Brain microvascular endothelial cell (primary cell): ENCODE measurements at regions not wholly inside any gene's neighbourhood (a gene's known extent, or its start where the extent isn't known, plus 50 kb on each side); places are given as distances from the start of the nearest gene placed in this dataset.

ENCODE experiments used
- DNase-seq: peaks from one replicate; pipeline ENCODE4 v3.0.0-alpha.2; 2020
- H3K27ac ChIP-seq: fragments of 250-450 bp; sonication (Bioruptor Pico); 2 replicates; pipeline ENCODE4 v1.5.1; 2020; ENCODE audit warnings: mild to moderate bottlenecking, moderate library complexity
- H3K27me3 ChIP-seq: fragments of 250-450 bp; sonication (Bioruptor Pico); replicated peaks from 2 replicates; pipeline ENCODE4 v1.5.1; 2020; ENCODE audit warnings: mild to moderate bottlenecking
- H3K36me3 ChIP-seq: fragments of 250-450 bp; sonication (Bioruptor Pico); replicated peaks from 2 replicates; pipeline ENCODE4 v1.5.1; 2020; ENCODE audit warnings: mild to moderate bottlenecking
- H3K4me3 ChIP-seq: 2 replicates; pipeline ENCODE4 v1.5.1; 2011; ENCODE audit warnings: low read depth, mild to moderate bottlenecking, control low read depth, low read length, moderate library complexity
- in situ Hi-C: cut with HindIII; loops from 2 replicates; pipeline ENCODE4 v1.10.0; 2017; ENCODE audit warnings: low sequenced_read_pairs, low pct_ligation_motif_present
- TF ChIP-seq, protein P1 (sequence below): IDR thresholded peaks from 2 replicates; pipeline ENCODE4 v1.5.1; 2011; ENCODE audit warnings: low read depth, mild to moderate bottlenecking, moderate library complexity, low read length, control low read depth, inconsistent platforms; ENCODE audit errors: missing control alignments

DNA sequence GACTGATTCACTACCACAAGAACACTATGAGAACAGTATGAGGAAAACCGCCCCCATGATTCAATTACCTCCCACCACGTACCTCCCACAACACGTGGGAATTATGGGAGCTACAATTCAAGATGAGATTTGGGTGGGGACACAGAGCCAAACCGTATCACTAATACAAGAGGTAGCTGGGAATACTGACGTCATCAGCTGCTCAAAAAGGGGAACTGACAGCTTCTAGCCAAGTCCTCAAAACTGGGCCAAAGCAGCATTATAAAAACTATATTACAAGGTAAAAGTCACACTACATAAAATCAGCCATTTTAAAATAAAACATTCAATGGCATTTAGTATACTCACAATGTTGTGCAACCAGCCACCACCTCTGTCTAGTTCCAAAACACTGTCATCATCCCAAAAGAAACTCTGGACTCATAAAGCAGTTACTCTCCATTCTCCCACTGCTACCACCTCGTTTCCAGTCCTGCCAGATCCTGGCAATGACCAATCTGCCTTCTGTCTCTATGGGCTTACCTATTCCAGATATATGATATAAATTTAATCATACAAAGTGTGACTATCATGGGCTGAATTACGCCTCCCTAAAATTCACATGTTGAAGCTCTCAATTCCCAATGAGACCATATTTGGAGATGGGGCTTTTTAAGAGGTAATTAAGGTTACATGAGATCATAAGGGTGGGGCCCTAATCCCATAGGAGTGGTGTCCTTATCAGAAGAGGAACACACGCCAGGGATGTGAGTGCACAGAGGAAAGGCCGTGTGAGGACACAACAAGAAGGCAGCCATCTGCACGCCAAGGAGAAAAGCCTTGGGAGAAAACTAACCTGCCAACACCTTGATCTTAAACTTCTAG, 192.1 kb downstream of the SETD4 start:
- no peak for DNase-seq
- H3K27me3 ChIP-seq = peaks cover 2% of the 10 kb centered on the region
- in situ Hi-C loops = no loop called here

DNA sequence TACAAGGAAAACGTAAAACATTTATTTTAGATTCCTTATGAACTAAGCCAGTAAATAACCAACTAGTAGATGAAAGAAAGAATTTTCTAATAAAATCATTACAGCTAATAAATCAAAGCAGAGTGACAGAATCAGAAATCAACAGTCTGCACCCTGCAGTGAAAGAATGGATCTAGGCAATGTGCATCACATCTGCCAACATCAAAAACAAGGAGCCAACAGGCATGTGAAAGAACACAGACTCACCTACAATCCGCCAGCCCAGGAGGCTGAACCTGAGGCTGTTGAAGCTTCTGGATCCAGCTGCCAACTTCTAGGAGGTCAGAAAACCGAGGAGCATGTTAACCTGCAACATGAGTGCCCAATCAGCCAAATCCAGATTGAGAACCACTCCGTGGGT, 196.3 kb downstream of the SETD4 start:
- in situ Hi-C loops = no loop called here
- Histone ChIP-seq H3K27ac (no peak overlapping the region), H3K27me3 (no peaks in the 10 kb centered on the region), H3K4me3 (no peak overlapping the region), H3K36me3 (no peaks in the 10 kb centered on the region)
- TF ChIP-seq, protein P1, sequence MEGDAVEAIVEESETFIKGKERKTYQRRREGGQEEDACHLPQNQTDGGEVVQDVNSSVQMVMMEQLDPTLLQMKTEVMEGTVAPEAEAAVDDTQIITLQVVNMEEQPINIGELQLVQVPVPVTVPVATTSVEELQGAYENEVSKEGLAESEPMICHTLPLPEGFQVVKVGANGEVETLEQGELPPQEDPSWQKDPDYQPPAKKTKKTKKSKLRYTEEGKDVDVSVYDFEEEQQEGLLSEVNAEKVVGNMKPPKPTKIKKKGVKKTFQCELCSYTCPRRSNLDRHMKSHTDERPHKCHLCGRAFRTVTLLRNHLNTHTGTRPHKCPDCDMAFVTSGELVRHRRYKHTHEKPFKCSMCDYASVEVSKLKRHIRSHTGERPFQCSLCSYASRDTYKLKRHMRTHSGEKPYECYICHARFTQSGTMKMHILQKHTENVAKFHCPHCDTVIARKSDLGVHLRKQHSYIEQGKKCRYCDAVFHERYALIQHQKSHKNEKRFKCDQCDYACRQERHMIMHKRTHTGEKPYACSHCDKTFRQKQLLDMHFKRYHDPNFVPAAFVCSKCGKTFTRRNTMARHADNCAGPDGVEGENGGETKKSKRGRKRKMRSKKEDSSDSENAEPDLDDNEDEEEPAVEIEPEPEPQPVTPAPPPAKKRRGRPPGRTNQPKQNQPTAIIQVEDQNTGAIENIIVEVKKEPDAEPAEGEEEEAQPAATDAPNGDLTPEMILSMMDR = no peak
- no peak for DNase-seq

More for the DNA sequence above, 192.1 kb downstream of the SETD4 start:
- TF ChIP-seq, protein P1 = no peak
- no peaks in the 10 kb centered on the region for H3K36me3 ChIP-seq
- H3K27ac ChIP-seq = no peak overlapping the region
- no peak overlapping the region for H3K4me3 ChIP-seq

DNA sequence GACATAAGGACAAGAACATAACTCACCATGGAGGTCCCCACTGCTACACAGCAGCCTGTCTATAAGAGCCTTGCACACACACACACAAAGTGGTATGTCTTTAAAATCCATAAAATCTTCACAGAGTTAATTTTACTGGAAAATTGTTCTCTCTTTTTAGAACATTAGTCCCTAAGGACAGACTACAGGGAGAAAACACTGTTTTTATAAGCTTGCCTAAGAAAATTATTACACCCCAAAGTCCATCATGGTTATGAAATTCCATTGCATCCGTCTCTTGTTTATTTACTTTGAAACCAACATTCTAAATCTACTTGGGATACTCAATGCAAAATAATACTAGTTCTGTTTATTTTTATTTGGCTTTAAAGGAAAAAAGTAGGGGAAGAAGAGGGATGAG, 197.4 kb downstream of the SETD4 start:
- in situ Hi-C loops = no loop called here
- Histone ChIP-seq H3K27ac (no peak overlapping the region), H3K36me3 (no peaks in the 10 kb centered on the region), H3K27me3 (no peaks in the 10 kb centered on the region), H3K4me3 (no peak overlapping the region)
- TF ChIP-seq, protein P1 = no peak
- no peak for DNase-seq

- DNase-seq = no peak
- no peak overlapping the region for H3K4me3 ChIP-seq
- H3K27ac ChIP-seq = no peak overlapping the region
- TF ChIP-seq, protein P1 = no peak
- H3K27me3 ChIP-seq = no peaks in the 10 kb centered on the region
- in situ Hi-C loops = no loop called here
- H3K36me3 ChIP-seq = no peaks in the 10 kb centered on the region
These were observed 198.7 kb downstream of the SETD4 start for GRCh38 chr21:35861661-35862060.

DNA sequence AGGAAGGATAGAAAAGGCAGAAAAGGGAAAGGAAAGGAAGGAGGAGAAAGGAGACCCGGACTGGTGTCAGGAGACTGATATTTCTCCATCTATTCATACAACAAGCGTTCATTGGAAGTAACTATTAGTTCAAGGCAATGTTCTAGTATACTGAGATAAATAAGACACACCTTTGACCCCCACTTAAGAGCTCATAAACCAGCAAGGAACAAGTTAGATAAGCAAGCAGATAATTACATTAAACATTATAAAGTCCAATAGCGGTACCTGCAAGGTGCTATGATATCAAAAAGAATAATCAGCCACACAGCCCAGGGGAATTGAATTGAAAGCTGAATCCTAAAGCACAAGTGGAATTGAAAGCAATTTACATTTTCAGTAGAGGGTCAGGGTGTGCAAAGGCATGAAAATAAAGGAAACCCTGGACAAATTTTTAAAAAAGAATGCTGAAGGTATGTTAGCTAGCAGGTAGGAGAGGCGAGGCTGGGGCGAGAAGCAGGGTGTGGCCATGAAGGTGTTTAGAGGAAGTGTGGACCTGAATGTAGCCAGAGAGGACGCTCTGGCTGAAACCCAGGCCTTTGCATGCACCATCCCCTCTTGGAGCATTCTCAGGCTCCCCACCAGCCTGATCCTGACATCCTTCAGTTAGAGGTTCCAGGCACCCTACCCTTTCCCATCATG, 200.0 kb downstream of the SETD4 start:
- TF ChIP-seq, protein P1 = no peak
- no peak for DNase-seq
- Histone ChIP-seq H3K4me3 (no peak overlapping the region), H3K27ac (no peak overlapping the region), H3K27me3 (no peaks in the 10 kb centered on the region), H3K36me3 (no peaks in the 10 kb centered on the region)
- in situ Hi-C loops = no loop called here
